ENCODE measurements at regions not wholly inside any gene's neighbourhood (a gene's known extent, or its start where the extent isn't known, plus 50 kb on each side); places are given as distances from the start of the nearest gene placed in this dataset.

DNA sequence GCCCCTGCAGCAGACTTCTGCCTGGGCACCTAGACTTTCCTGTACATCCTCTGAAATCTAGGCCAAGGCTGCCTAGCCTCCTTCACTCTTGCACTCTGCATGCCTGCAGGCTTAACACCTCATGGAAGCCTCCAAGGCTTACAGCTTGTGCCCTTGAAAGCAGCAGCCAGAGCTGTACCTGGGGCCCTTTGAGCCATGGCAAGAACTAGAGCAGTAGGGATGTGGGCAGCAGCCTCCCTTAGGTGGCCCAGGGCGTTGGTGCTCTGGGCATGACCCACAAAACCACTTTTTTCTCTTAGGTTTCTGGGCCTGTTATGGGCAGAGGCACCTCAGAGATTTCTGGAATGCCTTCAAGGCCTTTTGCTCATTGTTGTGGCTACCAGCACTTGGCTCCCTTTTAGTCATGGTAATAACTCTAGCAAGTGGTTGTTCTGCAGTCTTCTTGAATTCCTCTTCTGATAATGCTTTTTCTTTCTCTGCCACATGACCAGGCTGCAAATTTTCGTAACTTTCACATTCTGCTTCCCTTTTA lies 606.2 kb downstream of the TLE4 start:
- DNase-seq (ENCODE audit: low spot score): no peak
- Mint-ChIP-seq H3K4me1 (ENCODE audit: low read depth) (no peaks in the 10 kb centered on the region), H3K9me3 (ENCODE audit: low read depth) (peaks cover 15% of the 10 kb centered on the region), H3K27ac (ENCODE audit: unreplicated experiment) (no peak overlapping the region), H3K4me3 (ENCODE audit: unreplicated experiment) (no peak overlapping the region), H3K36me3 (ENCODE audit: low read depth) (peaks cover 3% of the 10 kb centered on the region), H3K27me3 (ENCODE audit: low read depth) (no peaks in the 10 kb centered on the region)
- TF ChIP-seq, protein P1, sequence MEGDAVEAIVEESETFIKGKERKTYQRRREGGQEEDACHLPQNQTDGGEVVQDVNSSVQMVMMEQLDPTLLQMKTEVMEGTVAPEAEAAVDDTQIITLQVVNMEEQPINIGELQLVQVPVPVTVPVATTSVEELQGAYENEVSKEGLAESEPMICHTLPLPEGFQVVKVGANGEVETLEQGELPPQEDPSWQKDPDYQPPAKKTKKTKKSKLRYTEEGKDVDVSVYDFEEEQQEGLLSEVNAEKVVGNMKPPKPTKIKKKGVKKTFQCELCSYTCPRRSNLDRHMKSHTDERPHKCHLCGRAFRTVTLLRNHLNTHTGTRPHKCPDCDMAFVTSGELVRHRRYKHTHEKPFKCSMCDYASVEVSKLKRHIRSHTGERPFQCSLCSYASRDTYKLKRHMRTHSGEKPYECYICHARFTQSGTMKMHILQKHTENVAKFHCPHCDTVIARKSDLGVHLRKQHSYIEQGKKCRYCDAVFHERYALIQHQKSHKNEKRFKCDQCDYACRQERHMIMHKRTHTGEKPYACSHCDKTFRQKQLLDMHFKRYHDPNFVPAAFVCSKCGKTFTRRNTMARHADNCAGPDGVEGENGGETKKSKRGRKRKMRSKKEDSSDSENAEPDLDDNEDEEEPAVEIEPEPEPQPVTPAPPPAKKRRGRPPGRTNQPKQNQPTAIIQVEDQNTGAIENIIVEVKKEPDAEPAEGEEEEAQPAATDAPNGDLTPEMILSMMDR (IDR thresholded peaks at IDR 0.05): no peak

DNA sequence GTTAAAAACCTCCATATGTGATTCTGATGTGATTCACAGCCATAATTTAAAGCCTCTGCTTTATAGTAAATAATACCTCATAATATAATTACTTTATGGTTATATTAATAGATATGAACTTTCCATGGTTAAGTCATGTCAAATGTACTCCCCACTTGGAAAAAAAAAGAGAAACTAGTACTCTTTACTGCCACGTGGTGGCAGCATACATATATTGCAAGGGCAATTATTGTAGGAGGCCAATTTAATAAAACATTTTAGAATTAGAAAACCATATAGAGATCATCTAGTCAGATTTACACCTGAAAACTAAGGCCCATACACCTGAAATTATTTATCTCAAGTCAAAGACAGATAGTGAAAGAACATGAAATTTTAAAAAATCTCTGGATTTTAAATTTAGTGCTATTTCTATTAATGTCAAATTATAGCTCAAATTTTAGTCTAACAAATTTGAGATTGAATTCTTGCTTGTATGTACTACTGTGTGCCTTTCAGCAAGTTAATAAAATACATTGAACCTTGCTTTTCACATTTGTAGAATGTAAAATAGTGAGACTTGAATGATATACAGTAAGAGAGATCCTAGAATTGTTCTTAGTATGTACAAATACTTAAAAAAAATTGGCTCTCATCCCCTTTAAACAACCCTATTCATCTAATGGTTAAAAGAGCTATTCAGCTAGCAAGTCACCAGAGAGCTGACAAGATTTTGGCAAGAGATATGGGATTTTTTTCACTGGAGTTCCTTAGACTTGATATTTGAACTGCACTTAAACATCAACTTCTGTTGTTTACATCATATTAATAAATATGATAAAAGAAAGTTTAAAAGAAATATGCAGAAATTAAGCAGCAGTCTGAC lies 603.8 kb downstream of the TLE4 start:
- H3K36me3 Mint-ChIP-seq (ENCODE audit: low read depth): peaks cover 3% of the 10 kb centered on the region

DNA sequence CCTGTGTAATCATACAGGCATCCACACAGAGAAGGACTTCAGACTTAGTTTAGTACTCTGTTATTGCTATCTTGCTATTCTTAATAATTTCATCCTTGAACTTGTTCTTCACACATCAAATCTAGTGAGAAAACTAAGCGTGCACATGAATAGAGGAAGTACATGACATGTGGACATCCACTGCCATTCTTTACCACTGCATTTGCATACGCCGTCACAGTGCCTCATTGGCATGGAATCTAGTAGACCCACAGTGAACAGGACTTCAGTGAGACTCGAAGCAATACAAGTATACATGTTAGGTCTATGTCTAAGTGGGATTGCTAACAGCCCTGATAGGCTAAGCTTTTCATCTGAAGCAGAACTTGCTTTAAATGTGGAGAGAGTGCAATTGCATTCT lies 592.1 kb downstream of the TLE4 start:
- Mint-ChIP-seq H3K27ac (ENCODE audit: unreplicated experiment) (no peak overlapping the region), H3K4me3 (ENCODE audit: unreplicated experiment) (no peak overlapping the region), H3K36me3 (ENCODE audit: low read depth) (no peaks in the 10 kb centered on the region), H3K27me3 (ENCODE audit: low read depth) (no peaks in the 10 kb centered on the region), H3K4me1 (ENCODE audit: low read depth) (peaks cover 4% of the 10 kb centered on the region), H3K9me3 (ENCODE audit: low read depth) (no peaks in the 10 kb centered on the region)
- TF ChIP-seq, protein P1 (IDR thresholded peaks at IDR 0.05): no peak
- DNase-seq (ENCODE audit: low spot score): no peak

More for the DNA sequence above, 603.8 kb downstream of the TLE4 start:
- H3K27ac Mint-ChIP-seq (ENCODE audit: unreplicated experiment): no peak overlapping the region
- DNase-seq (ENCODE audit: low spot score): no peak
- H3K9me3 Mint-ChIP-seq (ENCODE audit: low read depth): peaks cover 13% of the 10 kb centered on the region
- H3K27me3 Mint-ChIP-seq (ENCODE audit: low read depth): no peaks in the 10 kb centered on the region
- H3K4me1 Mint-ChIP-seq (ENCODE audit: low read depth): no peaks in the 10 kb centered on the region
- TF ChIP-seq, protein P1 (IDR thresholded peaks at IDR 0.05): peak; percentile 97
- no peak overlapping the region for H3K4me3 Mint-ChIP-seq (ENCODE audit: unreplicated experiment)

DNA sequence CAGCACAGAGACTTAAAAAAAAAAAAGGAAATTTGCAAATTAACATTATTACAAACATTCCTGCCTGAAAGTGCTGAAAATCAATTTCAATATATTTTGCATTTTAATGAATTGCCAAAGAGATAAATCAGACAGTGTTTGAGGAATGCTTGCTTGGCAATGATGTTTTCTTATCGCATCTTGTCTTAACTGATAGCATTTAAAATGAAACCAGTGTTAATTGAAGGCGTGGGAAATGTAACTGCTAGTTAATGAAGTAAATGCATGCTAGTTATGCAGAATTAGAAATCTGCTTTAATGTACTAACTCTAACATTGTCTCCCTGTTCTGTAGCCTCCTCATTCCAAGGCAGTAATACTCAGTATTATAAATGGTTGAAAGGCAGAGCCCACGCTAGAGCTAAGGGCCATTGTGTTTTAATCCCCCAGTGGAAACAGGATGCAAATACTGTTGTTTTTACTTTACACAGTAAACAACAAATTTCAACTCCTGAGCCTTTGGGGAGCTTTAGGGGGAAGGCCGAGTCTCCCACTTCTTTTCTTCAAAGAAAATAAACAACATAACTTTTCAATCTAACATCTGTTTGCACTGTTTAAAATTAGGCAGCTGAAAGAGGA lies 586.9 kb downstream of the TLE4 start:
- H3K27me3 Mint-ChIP-seq (ENCODE audit: low read depth): no peaks in the 10 kb centered on the region
- TF ChIP-seq, protein P1 (IDR thresholded peaks at IDR 0.05): no peak
- H3K4me1 Mint-ChIP-seq (ENCODE audit: low read depth): peaks cover 23% of the 10 kb centered on the region
- H3K36me3 Mint-ChIP-seq (ENCODE audit: low read depth): peaks cover 2% of the 10 kb centered on the region
- no peak overlapping the region for H3K4me3 Mint-ChIP-seq (ENCODE audit: unreplicated experiment)
- H3K9me3 Mint-ChIP-seq (ENCODE audit: low read depth): peaks cover 3% of the 10 kb centered on the region
- DNase-seq (ENCODE audit: low spot score): no peak
- H3K27ac Mint-ChIP-seq (ENCODE audit: unreplicated experiment): no peak overlapping the region

DNA sequence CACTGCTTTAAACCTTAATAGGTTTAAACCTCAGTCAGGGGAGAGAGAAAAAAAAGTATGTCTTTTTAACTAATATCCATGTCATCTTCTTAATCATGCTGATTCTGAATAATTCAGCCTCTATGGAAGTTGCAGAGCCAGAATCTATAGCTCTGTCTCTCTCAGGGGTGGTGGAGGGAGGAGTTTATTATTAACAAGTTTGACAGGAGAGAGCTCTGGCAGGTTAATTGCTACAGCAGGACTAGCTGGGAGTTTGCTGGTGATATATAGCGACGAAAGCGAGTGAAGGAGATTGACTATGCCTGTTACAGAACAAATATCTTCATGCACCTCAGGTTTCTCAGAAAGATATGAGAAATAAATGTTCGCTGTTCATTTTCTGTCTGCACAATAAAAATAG lies 586.4 kb downstream of the TLE4 start:
- Mint-ChIP-seq H3K27ac (ENCODE audit: unreplicated experiment) (no peak overlapping the region), H3K36me3 (ENCODE audit: low read depth) (peaks cover 4% of the 10 kb centered on the region), H3K27me3 (ENCODE audit: low read depth) (no peaks in the 10 kb centered on the region), H3K4me3 (ENCODE audit: unreplicated experiment) (no peak overlapping the region), H3K9me3 (ENCODE audit: low read depth) (peaks cover 6% of the 10 kb centered on the region), H3K4me1 (ENCODE audit: low read depth) (peaks cover 23% of the 10 kb centered on the region)
- DNase-seq (ENCODE audit: low spot score): no peak
- TF ChIP-seq, protein P1 (IDR thresholded peaks at IDR 0.05): no peak

Measured in chondrocyte (in vitro differentiated cells).